ENCODE measurements at regions not wholly inside any gene's neighbourhood (a gene's known extent, or its start where the extent isn't known, plus 50 kb on each side); places are given as distances from the start of the nearest gene placed in this dataset.

GRCh38 chr10:30722956-30723620 is 93.5 kb upstream of the LYZL2 start:
- Histone ChIP-seq H3K4me3 (ENCODE audit: extremely low read depth in 1 of 4, insufficient read depth in 2 of 4, low read depth in 3 of 4, low read length in 4 of 4) (no peak overlapping the region), H2BK5ac (ENCODE audit: low read depth, low read length) (no peak overlapping the region), H3K4me1 (replicated peaks in 1 of 4; ENCODE audit: control insufficient read depth in 3 of 4, insufficient read depth in 4 of 4, low read length in 3 of 4) (peaks cover 0 to 4% (median 3%) of the 10 kb centered on the region in 4 experiments; a peak in 4 of 7 replicates), H4K8ac (ENCODE audit: extremely low read depth, insufficient read depth, low read length) (no peak overlapping the region), H3K23ac (ENCODE audit: insufficient read length) (no peak overlapping the region), H3K4me2 (ENCODE audit: insufficient read depth in 1 of 2, low read depth in 2 of 2, low read length in 2 of 2) (no peak overlapping the region), H4K91ac (replicated peaks; ENCODE audit: insufficient read length, low read length) (no peak overlapping the region), H2AK5ac (ENCODE audit: low read depth, low read length) (no peak overlapping the region), H2BK12ac (ENCODE audit: low read depth, low read length) (no peak overlapping the region), H2BK20ac (ENCODE audit: low read length) (no peak overlapping the region), H3K56ac (replicated peaks; ENCODE audit: insufficient read length, low read depth, low read length) (no peak overlapping the region), H3K9ac (replicated peaks in 1 of 4; ENCODE audit: extremely low read depth in 1 of 4, low read depth in 3 of 4, low read length in 3 of 4) (no peak overlapping the region), H2BK120ac (replicated peaks; ENCODE audit: low read depth, low read length) (no peak overlapping the region), H2AFZ (ENCODE audit: low read length) (no peak overlapping the region), H2BK15ac (ENCODE audit: low read length) (no peak overlapping the region), H3K27me3 (replicated peaks in 1 of 4; ENCODE audit: control insufficient read depth in 3 of 4, extremely low read depth in 1 of 4, insufficient read depth in 3 of 4, low read length in 3 of 4) (no peaks in the 10 kb centered on the region), H3K23me2 (ENCODE audit: low read depth, low read length) (no peaks in the 10 kb centered on the region), H3K18ac (ENCODE audit: extremely low read depth, low read length) (no peak overlapping the region), H3K36me3 (ENCODE audit: control insufficient read depth in 2 of 4, insufficient read depth in 4 of 4, low read length in 3 of 4) (no peaks in the 10 kb centered on the region), H3K79me1 (ENCODE audit: low read depth, low read length) (no peaks in the 10 kb centered on the region), H3K14ac (ENCODE audit: insufficient read length) (no peak overlapping the region), H3K9me3 (ENCODE audit: insufficient read depth in 2 of 2, low read depth in 1 of 2, low read length in 1 of 2) (no peaks in the 10 kb centered on the region), H4K5ac (ENCODE audit: insufficient read length, low read depth, low read length) (no peak overlapping the region), H4K20me1 (replicated peaks in 1 of 2; ENCODE audit: control insufficient read depth in 1 of 2, insufficient read depth in 2 of 2, low read length in 2 of 2) (no peaks in the 10 kb centered on the region), H3K4ac (replicated peaks; ENCODE audit: insufficient read length, low read depth, low read length) (no peak overlapping the region), H3K79me2 (ENCODE audit: control insufficient read depth in 1 of 2, insufficient read depth in 2 of 2, low read length in 2 of 2) (no peaks in the 10 kb centered on the region), H3K27ac (ENCODE audit: low read depth, low read length) (no peak overlapping the region; the same call in 1 of the 2 replicates)
- FAIRE-seq (no peak), DNase-seq (ENCODE audit: low read depth in 1 of 2, low spot score in 2 of 2) (no peak)
- CTCF ChIA-PET (ENCODE audit: partially characterized antibody) = interaction anchor here (0.7 to 2.4 kb wide), 8 partner anchors 10 to 83 kb away, joined by 3 to 11 read pairs (median 4); no protein-coding TSS in a partner anchor
- POLR2A ChIA-PET (ENCODE audit: partially characterized antibody) = no interaction called here
- 65% methylated on average over 10 of the region's 10 CpGs; no CpG with 5 or more reads in 1 of the 2 experiments for WGBS, 2 experiments (ENCODE audit: extremely low coverage in 1 of 2, insufficient coverage in 1 of 2, insufficient read length in 1 of 2, insufficient replicate concordance in 2 of 2, low coverage in 1 of 2, low lambda C conversion rate in 2 of 2, missing lambda C conversion rate in 1 of 2)
- TF ChIP-seq SP1 (IDR thresholded peaks at IDR 0.05; ENCODE audit: low read depth, low read length) = no peak
- no peak for TF ChIP-seq TBP (IDR thresholded peaks at IDR 0.05; ENCODE audit: low read depth, low read length)
- no peak for TF ChIP-seq ATF2 (IDR thresholded peaks at IDR 0.05; ENCODE audit: low read length)
- no peak for TF ChIP-seq SRF (IDR thresholded peaks at IDR 0.05; ENCODE audit: low read depth, low read length)
- TF ChIP-seq BRCA1 (IDR thresholded peaks at IDR 0.05; ENCODE audit: low read depth, low read length) = no peak
- no peak for TF ChIP-seq SIRT6 (IDR thresholded peaks at IDR 0.05; ENCODE audit: low read length)
- TF ChIP-seq CHD2 (IDR thresholded peaks at IDR 0.05; ENCODE audit: low read length) = no peak
- no peak for TF ChIP-seq PHF8 (conservative IDR thresholded peaks at IDR 0.05; ENCODE audit: low read depth, low read length)
- TF ChIP-seq MAX (IDR thresholded peaks at IDR 0.05) = no peak
- no peak for TF ChIP-seq CHD1 (IDR thresholded peaks at IDR 0.05; ENCODE audit: low read depth, low read length)
- TF ChIP-seq NANOG (IDR thresholded peaks at IDR 0.05; ENCODE audit: insufficient read depth, low read depth, low read length, poor library complexity, severe bottlenecking) = no peak
- TF ChIP-seq RBBP5 (IDR thresholded peaks at IDR 0.05; ENCODE audit: borderline replicate concordance, low read depth, low read length) = no peak
- no peak for TF ChIP-seq HDAC6 (IDR thresholded peaks at IDR 0.05; ENCODE audit: low read depth, low read length)

Data from H1 (cell line).